ENCODE measurements at regions not wholly inside any gene's neighbourhood (a gene's known extent, or its start where the extent isn't known, plus 50 kb on each side); places are given as distances from the start of the nearest gene placed in this dataset.
"Not testable (repeated sequence)": the region's sequence is repeated elsewhere in the genome, so short reads cannot be mapped to it uniquely, and the experiment has no call there.

DNA sequence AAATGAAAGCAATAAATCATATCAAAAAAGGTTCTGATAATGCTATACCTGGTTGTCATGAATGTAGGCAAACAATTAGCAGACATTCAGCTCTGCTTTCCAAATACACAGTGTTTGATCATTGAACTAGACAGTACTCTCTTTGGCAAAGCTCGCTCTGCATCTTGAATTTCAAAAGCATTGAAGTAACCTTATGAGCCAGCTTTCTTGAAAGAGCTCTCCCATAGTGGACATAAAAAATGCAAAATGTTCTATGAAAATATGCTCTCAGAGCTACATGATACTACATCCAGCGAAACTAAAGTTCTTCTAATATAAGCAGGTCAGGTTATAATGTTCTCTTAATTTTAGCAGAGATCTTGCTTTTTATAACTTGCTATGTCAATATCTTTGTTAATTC is 533.4 kb downstream of the CSNK1G3 start:
- no peak for DNase-seq

DNA sequence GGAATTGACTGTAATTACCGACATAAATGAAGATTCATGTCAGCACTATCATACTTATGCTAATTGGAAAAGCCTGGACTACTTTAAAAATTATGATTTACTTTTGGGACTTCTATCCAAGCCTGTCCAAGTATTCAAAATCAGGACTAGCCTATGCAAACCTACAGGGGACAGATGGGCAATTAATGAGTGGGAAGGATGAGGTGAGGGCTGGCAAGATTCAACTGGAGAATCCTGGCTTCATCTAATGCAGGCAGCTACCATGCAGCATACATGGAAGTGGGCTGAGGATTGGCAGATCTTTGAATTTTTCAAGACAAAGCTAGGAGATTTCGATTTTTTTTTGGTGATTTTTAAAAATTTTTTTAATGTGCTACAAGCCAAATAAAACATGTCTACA is 532.6 kb downstream of the CSNK1G3 start:
- no peak for DNase-seq

- no peak for DNase-seq
Measured at GRCh38 chr5:124043456-124043855, 531.5 kb downstream of the CSNK1G3 start.

DNA sequence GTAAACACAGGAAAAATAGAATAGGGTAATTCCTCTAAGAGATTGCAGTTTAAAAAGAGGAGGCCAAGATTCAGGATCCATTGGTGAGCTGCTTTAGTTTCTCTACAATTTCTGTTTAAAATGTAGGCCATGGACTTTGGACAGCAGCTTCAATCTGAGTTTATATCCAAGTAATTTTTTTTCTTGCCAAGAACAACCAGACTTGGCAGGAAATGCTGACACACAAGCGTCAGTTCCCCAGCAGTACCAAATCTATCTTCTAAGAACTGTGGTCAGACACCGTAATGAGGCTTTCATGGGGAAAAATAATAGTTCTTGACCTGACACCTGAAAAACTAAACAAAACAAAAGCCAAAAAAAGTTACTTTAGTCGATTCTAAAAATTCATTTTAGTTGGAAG is 528.8 kb downstream of the CSNK1G3 start:
- no peak for DNase-seq

- no peak for DNase-seq
Measured at GRCh38 chr5:124039410-124039809, 527.4 kb downstream of the CSNK1G3 start.

- DNase-seq, result no peak
Measured at GRCh38 chr5:124036786-124037185, 524.8 kb downstream of the CSNK1G3 start.

DNA sequence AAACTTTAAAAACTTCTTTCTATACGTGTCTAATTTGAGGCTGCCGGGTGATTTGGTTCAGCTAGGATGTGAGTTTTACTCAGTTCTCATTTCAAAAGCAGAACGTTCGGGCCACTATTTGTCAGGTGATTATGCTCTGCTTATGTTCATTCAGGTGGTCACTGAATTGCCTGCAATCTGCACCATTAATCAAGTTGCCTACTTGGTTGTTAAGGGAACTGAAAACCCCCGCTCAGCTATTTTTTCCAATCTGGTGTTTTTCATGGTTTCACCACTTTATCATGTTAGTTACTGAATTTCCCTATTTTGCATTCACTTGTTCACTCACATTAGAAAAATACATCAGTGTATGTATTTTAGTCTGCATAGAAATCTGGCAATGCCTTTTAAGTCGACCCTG is 523.0 kb downstream of the CSNK1G3 start:
- DNase-seq, result no peak

- DNase-seq, result no peak
Measured at GRCh38 chr5:124034083-124034700, 522.2 kb downstream of the CSNK1G3 start.

GRCh38 chr5:124030043-124030491 is 518.1 kb downstream of the CSNK1G3 start:
- no peak for DNase-seq

- no peak for DNase-seq
Measured at GRCh38 chr5:124027441-124027840, 515.5 kb downstream of the CSNK1G3 start.

DNA sequence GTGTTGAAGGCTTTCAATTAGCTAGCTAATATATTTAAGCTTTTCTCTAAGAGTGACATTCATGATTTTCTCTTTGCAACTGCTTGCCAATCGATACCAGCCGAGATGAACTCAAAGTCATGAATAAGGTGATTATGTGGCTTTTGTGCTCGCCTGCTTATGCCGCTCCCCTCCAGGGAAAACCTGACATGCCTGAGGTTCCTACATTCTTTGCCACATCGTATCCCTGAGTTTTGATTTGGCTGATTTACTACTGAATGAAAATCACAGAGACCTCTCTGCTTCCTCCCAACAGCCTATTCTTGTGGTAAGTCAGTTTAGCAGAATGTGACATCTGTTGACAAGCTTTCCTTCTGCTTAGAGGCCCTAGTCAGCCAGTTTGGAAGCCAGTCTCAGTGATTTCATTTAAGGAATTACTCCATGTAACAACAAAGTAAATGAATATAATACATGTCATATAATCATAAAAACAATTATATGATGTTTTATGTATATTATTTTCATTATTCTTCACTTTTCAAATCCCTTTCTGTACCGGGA is 513.4 kb downstream of the CSNK1G3 start:
- DNase-seq, result no peak

GRCh38 chr5:124022966-124023365 is 511.0 kb downstream of the CSNK1G3 start:
- DNase-seq, result no peak

- DNase-seq, result no peak
Measured at GRCh38 chr5:124021776-124022175, 509.8 kb downstream of the CSNK1G3 start.

DNA sequence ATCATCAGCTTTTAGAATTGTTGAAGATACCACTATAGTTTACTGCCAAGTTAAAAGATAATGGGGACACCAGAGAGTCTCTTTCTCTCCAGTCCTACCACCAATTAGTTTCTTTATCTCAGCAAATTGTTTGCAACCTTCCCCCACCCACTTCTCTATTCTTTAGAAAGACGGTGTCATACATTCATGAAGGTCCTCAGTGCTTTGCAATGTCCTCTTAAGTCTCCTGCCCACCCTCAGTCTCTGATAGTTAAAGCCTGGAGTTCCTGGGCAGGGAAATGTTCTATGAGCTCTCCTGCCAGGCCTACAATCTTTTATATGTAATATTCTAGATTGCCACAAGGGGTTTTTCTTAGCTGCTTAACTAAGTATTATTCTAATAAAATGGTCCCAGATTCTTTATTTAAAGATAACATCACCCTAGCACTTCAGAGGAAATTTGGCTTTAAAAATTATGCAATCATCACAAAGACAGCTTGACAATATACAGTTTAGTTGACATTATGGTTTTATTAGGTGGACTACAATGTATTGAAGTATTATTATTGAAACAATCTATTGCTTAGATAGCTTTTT is 509.2 kb downstream of the CSNK1G3 start:
- DNase-seq, result no peak

GRCh38 chr5:124017321-124017720 is 505.3 kb downstream of the CSNK1G3 start:
- not testable (repeated sequence) for DNase-seq

GRCh38 chr5:124007675-124008398 is 495.9 kb downstream of the CSNK1G3 start:
- no peak for DNase-seq

DNA sequence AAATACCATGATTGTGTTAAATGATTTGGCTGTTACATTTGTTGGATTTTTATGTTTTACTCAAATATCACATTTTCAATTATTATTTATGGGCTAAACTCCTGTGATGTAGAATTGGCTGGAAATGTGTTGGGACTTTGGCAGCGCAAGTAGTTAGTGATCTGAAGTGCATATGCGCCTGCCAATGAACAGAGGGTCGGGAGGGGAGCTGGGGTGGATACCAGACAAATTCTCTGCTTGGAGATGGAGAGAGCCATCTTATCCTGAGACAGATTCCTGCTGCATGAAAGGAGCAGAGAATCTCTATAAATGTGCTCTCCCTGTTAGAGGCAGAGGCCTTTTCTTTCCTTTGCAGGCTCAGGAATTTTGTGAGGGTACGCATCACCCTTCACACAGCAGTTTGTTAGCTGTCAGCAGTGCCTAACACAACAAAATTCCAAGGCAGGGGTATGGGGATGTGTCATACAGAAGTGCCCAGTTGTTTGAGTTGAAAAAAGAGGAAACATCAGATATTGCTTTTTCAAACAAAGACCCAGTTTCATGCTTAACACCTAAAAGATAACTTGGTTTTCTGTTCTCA is 489.1 kb downstream of the CSNK1G3 start:
- DNase-seq, result no peak

DNA sequence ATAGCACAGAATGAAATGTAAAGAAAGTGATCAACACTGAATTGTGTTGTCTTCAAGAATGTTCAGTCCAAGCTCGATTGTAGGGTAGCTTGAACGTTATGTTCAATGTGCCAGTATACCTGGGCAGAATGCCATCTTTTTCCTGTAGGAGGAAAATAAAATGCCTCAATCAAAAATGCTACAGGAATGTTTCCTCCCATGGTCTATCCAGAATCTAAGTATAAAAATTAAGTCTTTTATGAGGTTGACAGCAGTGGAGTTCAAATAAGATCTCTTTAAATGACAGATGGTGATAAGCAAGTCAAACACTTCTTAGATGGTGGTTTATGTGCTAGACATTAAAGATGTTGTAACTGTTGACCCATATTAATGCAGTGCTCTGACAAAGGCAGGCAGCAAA is 488.6 kb downstream of the CSNK1G3 start:
- DNase-seq, result no peak

DNA sequence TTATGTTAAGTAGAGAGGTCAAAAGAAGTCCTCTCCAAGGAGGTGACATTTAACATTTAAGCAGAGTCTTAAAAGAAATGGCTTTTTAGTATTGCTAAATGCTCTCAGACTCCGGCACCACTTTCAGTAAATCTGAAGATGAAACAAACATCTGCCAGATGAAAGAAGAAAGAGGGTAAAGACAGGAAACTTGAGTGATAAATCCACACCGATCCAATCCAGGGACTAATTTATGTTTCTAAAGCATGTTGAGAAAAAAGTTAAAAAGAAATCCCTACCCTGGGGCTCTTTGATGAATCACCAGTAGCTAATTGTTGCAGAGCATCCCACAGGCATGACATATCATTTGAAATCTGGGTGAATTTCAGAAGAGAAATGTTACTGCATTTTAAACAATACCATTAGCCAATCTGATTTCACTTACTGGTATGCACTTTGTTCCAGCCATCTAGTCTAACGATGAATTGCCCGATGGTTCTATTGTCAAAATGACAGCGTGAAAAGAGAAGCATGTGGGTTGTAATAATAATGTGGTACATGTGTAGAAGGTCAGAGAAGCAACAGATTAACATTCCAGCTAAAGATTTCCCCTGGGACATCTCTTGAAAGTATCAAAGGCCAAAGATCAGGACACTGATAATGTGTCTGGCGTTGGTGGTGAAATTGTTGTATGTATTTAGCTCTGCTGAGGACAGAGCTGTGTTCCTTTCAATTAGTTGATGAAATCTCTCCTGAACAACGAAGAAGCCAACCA is 485.7 kb downstream of the CSNK1G3 start:
- no peak for DNase-seq

DNA sequence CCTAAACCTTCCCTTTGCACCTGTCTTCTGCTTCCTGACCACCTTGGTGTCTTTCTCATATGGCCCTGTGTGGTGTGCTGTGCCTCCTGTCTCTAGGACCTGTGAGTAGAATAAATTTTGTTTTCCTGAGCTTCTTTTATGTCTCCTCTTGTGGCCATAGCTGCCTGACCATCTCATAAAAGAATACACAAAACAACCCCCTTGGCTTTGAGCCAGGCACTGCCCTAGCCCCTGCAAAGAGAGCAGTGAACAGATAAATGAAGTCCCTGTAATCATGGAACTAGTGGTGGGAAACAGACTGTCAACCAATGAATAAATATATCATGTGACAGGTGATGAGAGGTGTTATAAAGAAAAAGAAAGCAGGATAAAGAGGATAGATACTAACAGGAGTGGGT is 485.1 kb downstream of the CSNK1G3 start:
- no peak for DNase-seq

DNA sequence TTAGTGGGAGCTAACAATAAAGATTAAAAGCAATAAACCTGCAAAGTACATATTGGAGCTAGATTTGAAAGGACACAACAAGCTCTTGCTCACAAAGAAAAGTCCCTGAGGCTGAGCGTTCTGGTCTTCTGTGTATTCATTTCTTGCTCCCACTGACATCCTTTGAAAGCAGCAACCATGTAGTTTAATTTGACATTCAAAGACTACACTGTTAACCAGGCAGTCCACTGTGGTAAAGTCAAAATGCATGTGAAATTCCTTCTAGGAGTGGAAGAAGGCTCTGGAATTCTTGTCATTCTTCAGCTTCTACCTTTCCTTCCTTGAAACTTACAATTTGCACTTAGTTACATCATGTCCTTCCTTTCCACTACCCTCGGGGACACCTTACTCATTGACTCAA is 480.7 kb downstream of the CSNK1G3 start:
- no peak for DNase-seq

- DNase-seq, result no peak
Measured at GRCh38 chr5:123987956-123988355, 476.0 kb downstream of the CSNK1G3 start.
